Neural progenitor cell (in vitro differentiated cells): ENCODE measurements at regions not wholly inside any gene's neighbourhood (a gene's known extent, or its start where the extent isn't known, plus 50 kb on each side); places are given as distances from the start of the nearest gene placed in this dataset.

Experiments used
- EZH2 ChIP-seq: fragments of 200-600 bp; sonication (generic); IDR thresholded peaks from 2 replicates; pipeline ENCODE4 v1.6.1; 2017; ENCODE audit warnings: antibody characterized with exemption, mild to moderate bottlenecking, moderate library complexity
- TF ChIP-seq, protein P1 (sequence below): fragments of 200-600 bp; sonication (generic); IDR thresholded peaks from 2 replicates; pipeline ENCODE4 v1.5.1; 2017; ENCODE audit warnings: antibody characterized with exemption, mild to moderate bottlenecking

DNA sequence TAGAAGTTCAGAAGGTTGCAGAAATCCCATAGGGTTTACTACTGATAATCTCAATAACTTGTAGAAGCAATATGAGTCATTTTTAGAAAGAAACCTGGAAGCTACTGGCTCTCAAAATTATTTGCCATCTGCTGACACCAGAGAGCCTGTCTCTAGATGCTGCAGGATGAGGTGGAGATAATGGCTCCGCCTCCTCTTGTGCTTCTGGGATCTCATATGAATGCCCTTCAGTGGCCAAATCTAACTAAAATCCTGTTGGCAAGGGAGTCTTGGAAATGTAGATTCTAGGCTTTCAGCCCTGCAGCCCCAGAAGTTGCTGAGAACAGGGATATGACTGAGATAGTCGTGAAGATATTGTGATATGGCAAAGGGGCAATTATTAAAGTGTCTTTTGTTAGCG is 348.1 kb downstream of the CCSER2 start:
- TF ChIP-seq, protein P1, sequence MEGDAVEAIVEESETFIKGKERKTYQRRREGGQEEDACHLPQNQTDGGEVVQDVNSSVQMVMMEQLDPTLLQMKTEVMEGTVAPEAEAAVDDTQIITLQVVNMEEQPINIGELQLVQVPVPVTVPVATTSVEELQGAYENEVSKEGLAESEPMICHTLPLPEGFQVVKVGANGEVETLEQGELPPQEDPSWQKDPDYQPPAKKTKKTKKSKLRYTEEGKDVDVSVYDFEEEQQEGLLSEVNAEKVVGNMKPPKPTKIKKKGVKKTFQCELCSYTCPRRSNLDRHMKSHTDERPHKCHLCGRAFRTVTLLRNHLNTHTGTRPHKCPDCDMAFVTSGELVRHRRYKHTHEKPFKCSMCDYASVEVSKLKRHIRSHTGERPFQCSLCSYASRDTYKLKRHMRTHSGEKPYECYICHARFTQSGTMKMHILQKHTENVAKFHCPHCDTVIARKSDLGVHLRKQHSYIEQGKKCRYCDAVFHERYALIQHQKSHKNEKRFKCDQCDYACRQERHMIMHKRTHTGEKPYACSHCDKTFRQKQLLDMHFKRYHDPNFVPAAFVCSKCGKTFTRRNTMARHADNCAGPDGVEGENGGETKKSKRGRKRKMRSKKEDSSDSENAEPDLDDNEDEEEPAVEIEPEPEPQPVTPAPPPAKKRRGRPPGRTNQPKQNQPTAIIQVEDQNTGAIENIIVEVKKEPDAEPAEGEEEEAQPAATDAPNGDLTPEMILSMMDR, result no peak
- no peak for TF ChIP-seq EZH2
